NCI-H510A (cell line): ENCODE measurements at regions not wholly inside any gene's neighbourhood (a gene's known extent, or its start where the extent isn't known, plus 50 kb on each side); places are given as distances from the start of the nearest gene placed in this dataset.

ENCODE experiments used
- DNase-seq: peaks from one replicate; lab custom pipeline; 2025; lab: John Stamatoyannopoulos, UW

DNA sequence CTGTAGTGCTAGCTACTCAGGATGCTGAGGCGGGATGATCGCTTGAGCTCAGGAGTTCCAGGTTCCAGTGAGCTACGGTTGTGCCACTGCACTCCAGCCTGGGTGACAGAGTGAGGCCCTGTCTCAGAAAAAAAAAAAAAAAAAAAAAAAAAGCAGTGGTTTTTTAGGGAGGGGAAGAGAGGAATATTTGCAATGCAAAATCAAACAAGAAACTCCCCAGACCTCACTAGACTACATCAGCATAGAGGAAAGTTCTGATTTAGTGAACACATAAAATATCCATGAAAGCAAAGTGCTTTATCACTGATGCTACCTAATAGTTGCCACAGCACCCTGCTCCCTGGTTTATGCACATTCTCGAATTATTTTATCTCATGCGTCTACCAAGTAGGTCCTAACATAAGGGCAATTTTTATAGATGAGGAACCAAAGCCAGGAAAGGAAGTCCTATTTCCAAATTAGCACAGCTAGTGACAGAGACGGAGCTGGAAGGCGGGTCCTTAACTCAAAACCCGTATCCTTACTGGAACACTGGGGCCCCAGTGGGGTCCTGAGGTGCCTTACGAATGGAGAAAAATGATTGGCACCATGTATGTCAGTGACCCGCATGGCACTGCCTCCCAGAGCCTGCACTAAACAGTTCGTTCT lies 50.7 kb upstream of the GPR157 start:
- no peak for DNase-seq

DNA sequence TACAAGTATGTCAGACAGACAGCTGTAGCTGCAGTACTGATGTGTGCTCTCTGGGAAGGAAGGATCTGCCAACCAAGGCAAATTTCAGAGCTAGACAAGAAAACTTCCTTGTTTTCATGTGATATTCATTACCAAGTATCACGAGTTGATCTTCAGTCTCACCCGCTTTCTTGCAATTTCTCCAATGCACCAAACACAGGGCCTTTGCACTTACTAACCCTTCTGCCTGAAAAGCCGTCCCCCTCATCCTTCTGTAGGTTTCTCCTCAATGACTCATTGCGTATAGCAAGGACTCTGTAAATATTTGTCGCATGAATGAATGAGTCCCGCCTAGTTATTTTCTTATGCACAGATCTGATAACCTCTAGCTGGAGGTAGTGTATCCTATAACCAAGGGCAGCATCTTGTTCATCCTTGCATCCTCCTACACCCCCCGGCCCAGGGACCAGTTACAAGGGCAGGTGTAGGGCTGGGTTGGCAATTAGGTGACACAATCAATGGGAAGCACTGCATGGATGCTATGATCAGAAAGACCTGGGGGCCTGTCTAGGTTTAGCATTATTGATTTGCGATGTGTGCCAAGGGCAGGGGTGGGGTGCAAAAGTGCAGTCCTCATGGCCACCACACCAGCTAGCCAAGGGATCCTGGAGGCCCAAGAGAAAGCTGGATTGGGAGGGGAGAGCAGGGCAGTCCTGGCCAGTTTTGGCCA lies 51.4 kb upstream of the GPR157 start:
- DNase-seq: no peak

DNA sequence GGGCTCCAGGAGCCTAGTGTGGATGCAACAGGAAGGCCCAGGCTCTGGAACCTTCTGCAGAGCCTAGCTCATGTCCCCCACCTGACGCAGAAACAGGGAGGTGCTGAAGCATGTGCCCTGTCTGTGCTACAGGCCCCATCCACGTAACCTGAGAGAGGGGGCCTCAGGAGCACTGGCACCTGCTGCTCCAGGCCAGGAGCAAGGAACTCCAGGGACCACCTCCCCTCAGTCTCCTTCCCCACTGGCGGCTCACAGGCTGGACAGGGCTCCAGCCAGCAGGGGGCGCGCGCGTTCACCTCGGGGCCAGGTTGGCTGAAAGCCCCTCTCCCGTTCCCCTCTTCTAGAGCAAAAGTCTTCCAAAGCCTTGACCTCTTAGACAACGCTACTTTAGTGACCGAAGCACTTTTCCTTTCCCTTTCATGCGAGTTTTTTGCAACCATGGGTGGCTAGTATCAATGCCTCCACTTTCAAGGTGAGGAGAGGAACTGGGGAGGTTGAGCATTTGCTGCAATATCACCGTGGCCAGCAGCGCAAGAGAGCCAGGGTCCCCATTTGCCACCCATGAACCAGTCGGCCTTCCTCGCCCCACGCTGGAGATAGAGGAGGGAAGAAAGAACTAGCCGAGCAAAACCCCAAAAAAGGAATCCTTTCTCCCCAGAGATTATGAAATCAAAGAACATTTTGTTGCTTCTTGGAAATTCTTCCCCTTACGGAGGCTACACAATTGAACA lies 52.4 kb upstream of the GPR157 start:
- DNase-seq: no peak

DNA sequence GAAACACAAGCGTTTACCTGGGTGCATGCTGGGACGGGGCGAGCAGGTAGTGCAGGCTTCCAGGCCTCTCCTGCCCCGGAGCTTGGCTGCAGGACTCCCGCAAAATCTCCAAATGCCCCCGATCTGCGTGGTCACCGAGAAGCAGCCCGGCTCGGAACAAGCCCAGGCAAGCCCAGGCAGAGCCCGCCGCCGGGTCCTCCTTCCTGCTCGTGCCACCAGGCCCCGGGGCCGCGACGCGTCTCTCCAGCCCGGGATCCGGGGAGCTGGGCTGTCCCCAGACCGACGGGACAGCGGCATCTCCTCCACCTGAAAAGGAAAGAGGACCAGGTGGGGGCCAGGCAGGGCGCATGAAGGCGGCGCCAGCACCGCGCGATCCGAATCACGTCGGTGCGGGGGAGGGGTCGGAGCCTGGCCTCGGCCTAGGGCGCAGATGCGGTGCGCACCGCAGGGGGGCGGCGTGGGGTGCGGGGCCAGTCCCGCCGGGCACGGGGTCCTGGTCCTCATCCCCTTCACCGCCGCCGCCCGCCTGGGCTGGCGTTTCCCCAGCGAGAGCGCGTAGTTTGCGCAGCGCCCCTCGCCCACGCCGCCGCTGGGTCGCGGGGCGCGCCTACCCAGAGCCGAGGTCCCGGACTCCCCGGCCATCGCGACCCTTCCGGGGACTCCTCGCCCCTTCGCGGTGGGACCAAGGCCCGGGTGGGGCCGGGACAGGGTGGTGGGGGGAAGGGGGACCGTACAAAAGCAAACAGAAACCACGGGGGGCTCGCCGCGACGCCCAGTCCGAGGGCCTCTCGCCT lies 52.4 kb upstream of the H6PD start:
- DNase-seq: peak; percentile 78

DNA sequence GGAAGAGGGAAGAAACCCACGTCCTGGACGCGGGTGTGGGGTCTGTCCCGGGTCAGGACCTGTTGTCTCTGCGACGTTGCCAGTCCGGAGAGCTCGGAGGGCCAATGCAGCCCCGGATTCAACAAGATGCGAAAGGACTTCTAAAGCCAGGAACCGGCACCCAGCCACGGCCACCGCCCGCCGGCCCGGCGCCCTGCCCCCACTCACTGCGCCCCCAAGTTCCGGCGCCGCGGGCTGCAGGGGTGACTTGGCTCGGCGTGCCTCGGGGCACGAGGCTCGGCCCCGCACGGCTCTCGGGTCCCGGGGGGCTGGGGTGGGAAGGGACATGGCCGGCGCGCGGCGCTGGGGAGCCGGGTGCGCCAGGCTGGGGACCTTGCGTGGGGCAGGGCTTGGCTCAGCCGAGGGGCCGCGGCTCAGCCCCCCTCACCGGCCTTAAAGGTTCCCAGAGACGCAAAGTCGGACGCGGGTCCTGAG lies 51.8 kb upstream of the H6PD start:
- no peak for DNase-seq

DNA sequence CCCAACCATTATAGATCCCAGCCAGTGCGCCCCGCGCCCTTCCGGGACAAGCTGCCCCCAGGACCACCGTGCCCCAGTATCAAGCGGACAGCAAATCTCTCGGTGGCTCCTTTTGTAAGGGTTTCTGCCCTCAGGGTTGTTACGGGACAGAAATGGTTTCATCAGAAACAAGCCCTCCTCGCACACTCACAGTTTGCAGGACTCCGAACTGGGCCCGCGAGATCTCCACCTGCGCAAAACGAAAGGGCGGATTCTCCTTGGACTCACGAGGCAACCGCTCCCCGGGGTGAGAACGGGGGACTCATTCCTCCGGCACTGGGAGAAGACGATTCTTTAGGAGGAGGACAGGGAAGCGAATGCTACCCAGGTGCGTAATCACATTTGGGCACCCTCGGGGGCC lies 51.1 kb upstream of the H6PD start:
- no peak for DNase-seq

DNA sequence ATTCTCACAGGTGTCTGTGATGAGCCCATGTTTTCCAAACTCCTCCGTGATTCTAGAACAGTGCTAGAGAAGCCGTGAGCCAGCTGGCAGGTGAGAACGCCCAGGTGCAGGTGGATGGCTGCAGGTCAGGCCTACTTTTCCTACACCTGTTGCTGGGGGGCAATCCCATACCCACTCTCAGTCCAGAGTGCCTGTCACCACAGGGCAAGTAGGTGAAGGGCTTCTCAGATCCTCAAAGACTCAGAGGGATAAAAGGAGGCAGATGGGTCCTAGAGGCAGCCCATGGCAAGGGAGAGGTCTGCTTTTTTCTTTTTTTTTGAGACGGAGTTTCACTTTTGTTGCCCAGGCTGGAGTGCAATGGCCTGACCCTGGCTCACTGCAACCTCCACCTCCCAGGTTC lies 50.7 kb upstream of the H6PD start:
- peak; percentile 70 for DNase-seq

DNA sequence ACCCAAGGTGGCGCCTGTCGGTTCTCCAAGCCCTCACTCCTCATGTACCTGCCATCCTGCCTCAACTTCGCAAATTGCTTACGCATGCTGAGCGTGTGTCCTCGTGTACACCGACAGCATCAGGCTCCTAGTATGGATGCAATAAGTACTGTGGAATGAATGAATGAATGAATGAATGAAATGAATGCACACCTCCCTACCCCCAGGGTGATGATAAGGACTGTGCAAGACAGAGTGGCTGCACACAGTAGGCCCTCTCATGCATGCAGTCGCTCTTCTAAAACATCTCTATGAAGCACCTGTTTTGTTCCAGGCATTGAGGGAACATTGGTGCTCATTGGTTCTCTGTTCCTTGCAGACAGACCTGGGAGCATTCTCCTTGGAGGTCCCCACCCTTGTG lies 49.8 kb upstream of the H6PD start:
- no peak for DNase-seq
